Vagina (tissue), 2 donors: ENCODE measurements at regions not wholly inside any gene's neighbourhood (a gene's known extent, or its start where the extent isn't known, plus 50 kb on each side); places are given as distances from the start of the nearest gene placed in this dataset.

Experiments
- DNase-seq, 2 donors: peaks; one replicate each; pipeline ENCODE4 v3.0.0-alpha.2; 2017; ENCODE audit errors: extremely low spot score in 2 of 2
- H3K27ac ChIP-seq: fragments of 200-600 bp; sonication (generic); one replicate; pipeline ENCODE4 v1.5.1; 2019
- H3K27me3 ChIP-seq: fragments of 200-600 bp; sonication (generic); one replicate; pipeline ENCODE4 v1.5.1; 2019
- H3K36me3 ChIP-seq, 2 donors: fragments of 200-600 bp; sonication (generic); one replicate each; pipeline ENCODE4 v1.5.1; 2017 to 2019
- H3K4me1 ChIP-seq: fragments of 200-600 bp; sonication (generic); one replicate; pipeline ENCODE4 v1.5.1; 2019
- H3K4me3 ChIP-seq, 2 donors: fragments of 200-600 bp; sonication (generic); 1 replicate in 1 of 2; 2 replicates in 1 of 2; pipeline ENCODE4 v1.5.1; 2016 to 2019
- H3K9me3 ChIP-seq: fragments of 200-600 bp; sonication (generic); one replicate; pipeline ENCODE4 v1.5.1; 2019
- CTCF ChIP-seq, 3 experiments: fragments of 450-650 bp in 2 of 3; fragments of 200-600 bp in 1 of 3; sonication (generic) in 1 of 3; IDR thresholded peaks; one replicate each; pipeline ENCODE4 v1.5.1; 2017 to 2019; ENCODE audit warnings: antibody characterized with exemption in 3 of 3, mild to moderate bottlenecking in 2 of 3, moderate library complexity in 2 of 3
- POLR2A ChIP-seq, 2 donors: fragments of 450-650 bp; IDR thresholded peaks; one replicate each; pipeline ENCODE4 v1.6.1; 2017; ENCODE audit warnings: antibody characterized with exemption in 2 of 2, mild to moderate bottlenecking in 2 of 2, moderate library complexity in 2 of 2
- POLR2AphosphoS5 ChIP-seq, 2 donors: sonication (generic); formaldehyde crosslinking; IDR thresholded peaks; one replicate each; pipeline ENCODE4 v1.9.0; 2017; ENCODE audit warnings: antibody characterized with exemption in 2 of 2, mild to moderate bottlenecking in 2 of 2, low read depth in 1 of 2; ENCODE audit not compliant: insufficient read depth in 1 of 2
- intact Hi-C: fragments of 100-400 bp; cut with DNase I; formaldehyde crosslinking; loops from one replicate; pipeline ENCODE4 v1.15.1; 2023

GRCh38 chr1:216793973-216794372, 70.7 kb upstream of the ESRRG start:
- Histone ChIP-seq H3K4me1 (no peaks in the 10 kb centered on the region), H3K4me3 (no peak overlapping the region), H3K27ac (no peak overlapping the region), H3K36me3 (no peaks in the 10 kb centered on the region), H3K27me3 (no peaks in the 10 kb centered on the region), H3K9me3 (no peaks in the 10 kb centered on the region)
- no peak for DNase-seq
- intact Hi-C loops: no loop called here
- TF ChIP-seq POLR2A (IDR thresholded peaks at IDR 0.05) (no peak), CTCF (IDR thresholded peaks at IDR 0.05) (no peak), POLR2AphosphoS5 (IDR thresholded peaks at IDR 0.05; ENCODE audit: insufficient read depth in 1 of 2, low read depth in 1 of 2) (no peak)

GRCh38 chr1:216793303-216793702, 70.1 kb upstream of the ESRRG start:
- no peak for DNase-seq
- H3K27ac ChIP-seq: no peak overlapping the region
- intact Hi-C loops: no loop called here
- no peaks in the 10 kb centered on the region for H3K36me3 ChIP-seq
- no peaks in the 10 kb centered on the region for H3K9me3 ChIP-seq
- no peaks in the 10 kb centered on the region for H3K27me3 ChIP-seq
- TF ChIP-seq CTCF (IDR thresholded peaks at IDR 0.05) (no peak), POLR2A (IDR thresholded peaks at IDR 0.05) (no peak), POLR2AphosphoS5 (IDR thresholded peaks at IDR 0.05; ENCODE audit: insufficient read depth in 1 of 2, low read depth in 1 of 2) (no peak)
- H3K4me3 ChIP-seq: no peak overlapping the region
- H3K4me1 ChIP-seq: no peaks in the 10 kb centered on the region

GRCh38 chr1:216788671-216789070, 65.4 kb upstream of the ESRRG start:
- Histone ChIP-seq H3K9me3 (no peaks in the 10 kb centered on the region), H3K4me3 (no peak overlapping the region), H3K27me3 (no peaks in the 10 kb centered on the region), H3K4me1 (no peaks in the 10 kb centered on the region), H3K27ac (no peak overlapping the region), H3K36me3 (no peaks in the 10 kb centered on the region)
- no peak for TF ChIP-seq POLR2A (IDR thresholded peaks at IDR 0.05)
- no peak for TF ChIP-seq CTCF (IDR thresholded peaks at IDR 0.05)
- no peak for TF ChIP-seq POLR2AphosphoS5 (IDR thresholded peaks at IDR 0.05; ENCODE audit: insufficient read depth in 1 of 2, low read depth in 1 of 2)
- intact Hi-C loops: no loop called here
- no peak for DNase-seq

GRCh38 chr1:216785737-216786136, 62.5 kb upstream of the ESRRG start:
- no peak overlapping the region for H3K27ac ChIP-seq
- no peaks in the 10 kb centered on the region for H3K9me3 ChIP-seq
- no peak for TF ChIP-seq POLR2A (IDR thresholded peaks at IDR 0.05)
- no peak for TF ChIP-seq POLR2AphosphoS5 (IDR thresholded peaks at IDR 0.05; ENCODE audit: insufficient read depth in 1 of 2, low read depth in 1 of 2)
- no peak for TF ChIP-seq CTCF (IDR thresholded peaks at IDR 0.05)
- H3K27me3 ChIP-seq: no peaks in the 10 kb centered on the region
- H3K4me1 ChIP-seq: no peaks in the 10 kb centered on the region
- intact Hi-C loops: no loop called here
- H3K36me3 ChIP-seq: no peaks in the 10 kb centered on the region
- H3K4me3 ChIP-seq: no peak overlapping the region
- no peak for DNase-seq

GRCh38 chr1:216785221-216785620, 62.0 kb upstream of the ESRRG start:
- Histone ChIP-seq H3K4me3 (no peak overlapping the region), H3K27ac (no peak overlapping the region), H3K4me1 (no peaks in the 10 kb centered on the region), H3K9me3 (no peaks in the 10 kb centered on the region), H3K36me3 (no peaks in the 10 kb centered on the region), H3K27me3 (no peaks in the 10 kb centered on the region)
- no peak for TF ChIP-seq CTCF (IDR thresholded peaks at IDR 0.05)
- no peak for TF ChIP-seq POLR2A (IDR thresholded peaks at IDR 0.05)
- TF ChIP-seq POLR2AphosphoS5 (IDR thresholded peaks at IDR 0.05; ENCODE audit: insufficient read depth in 1 of 2, low read depth in 1 of 2): no peak
- intact Hi-C loops: no loop called here
- no peak for DNase-seq
